ENCODE measurements at regions not wholly inside any gene's neighbourhood (a gene's known extent, or its start where the extent isn't known, plus 50 kb on each side); places are given as distances from the start of the nearest gene placed in this dataset.

DNA sequence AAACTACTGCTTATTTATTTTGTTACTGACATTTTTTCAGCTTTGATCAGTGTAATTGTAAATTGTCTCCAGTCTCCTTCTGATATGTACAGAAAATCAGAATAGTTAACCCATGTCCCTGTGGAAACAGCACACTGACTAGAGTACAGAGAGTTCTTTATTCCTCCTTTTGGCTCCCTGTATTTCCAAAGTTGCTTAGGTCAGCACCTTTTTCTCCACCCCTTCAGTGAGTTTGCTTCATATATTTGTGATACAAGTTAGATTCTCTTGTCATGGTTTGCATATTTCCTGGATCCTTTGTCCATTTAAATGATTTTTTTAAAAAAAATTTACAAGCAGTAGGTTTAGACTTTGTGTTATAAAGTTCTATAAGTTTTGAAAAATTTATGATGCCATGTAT is 2051.1 kb upstream of the LRRTM1 start:
- TF ChIP-seq ZNF274 (IDR thresholded peaks at IDR 0.05; ENCODE audit: low read depth, low read length), result no peak
- no peak for TF ChIP-seq SUZ12 (IDR thresholded peaks at IDR 0.05; ENCODE audit: extremely low read depth, insufficient read depth, insufficient read length)
- TF ChIP-seq YY1 (IDR thresholded peaks at IDR 0.05; ENCODE audit: insufficient read depth, insufficient read length), result no peak

Data from NT2/D1 (cell line).